Fibroblast of skin of right biceps (primary cell): ENCODE measurements at regions not wholly inside any gene's neighbourhood (a gene's known extent, or its start where the extent isn't known, plus 50 kb on each side); places are given as distances from the start of the nearest gene placed in this dataset.

Source experiments
- DNase-seq: peaks from one replicate; pipeline ENCODE4 v3.0.0-alpha.2; 2013

DNA sequence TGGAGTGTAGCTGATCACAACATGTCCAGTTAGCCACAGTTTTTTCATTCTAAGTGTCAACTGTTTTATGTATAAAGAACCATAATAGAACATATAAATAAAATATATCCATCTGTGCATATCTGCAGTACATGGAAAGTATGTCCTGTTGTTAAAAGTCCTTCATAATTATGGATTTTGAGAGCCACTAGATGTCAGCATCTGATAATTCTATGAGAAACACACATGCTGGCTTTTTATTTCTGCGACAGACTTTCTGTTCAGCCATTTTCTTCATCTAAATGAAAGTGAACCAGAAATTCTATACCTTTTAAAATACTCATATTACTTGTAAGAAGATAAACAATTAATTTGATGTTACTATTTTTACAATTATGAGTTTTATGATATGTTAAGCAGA is 251.5 kb downstream of the GPM6A start:
- peak; percentile 6 for DNase-seq

DNA sequence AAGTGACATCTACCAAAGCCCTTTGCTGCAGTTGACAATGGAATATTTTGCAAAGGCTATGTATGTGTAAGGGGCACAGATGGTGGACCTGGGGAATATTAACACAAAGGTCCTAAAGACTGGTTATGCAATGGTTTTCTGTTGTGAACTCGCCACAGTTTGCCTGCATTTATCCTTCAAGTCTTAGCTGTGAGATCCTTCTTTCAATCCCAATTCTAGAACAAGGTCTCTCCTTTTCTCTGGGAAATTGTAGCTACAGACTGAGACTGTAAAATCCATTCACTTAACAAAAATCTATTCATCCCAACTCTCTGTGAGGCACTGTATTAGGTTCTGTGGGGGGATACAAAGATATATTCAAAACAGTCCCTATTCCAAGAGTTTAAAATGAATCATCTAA is 250.4 kb downstream of the GPM6A start:
- DNase-seq, result no peak

DNA sequence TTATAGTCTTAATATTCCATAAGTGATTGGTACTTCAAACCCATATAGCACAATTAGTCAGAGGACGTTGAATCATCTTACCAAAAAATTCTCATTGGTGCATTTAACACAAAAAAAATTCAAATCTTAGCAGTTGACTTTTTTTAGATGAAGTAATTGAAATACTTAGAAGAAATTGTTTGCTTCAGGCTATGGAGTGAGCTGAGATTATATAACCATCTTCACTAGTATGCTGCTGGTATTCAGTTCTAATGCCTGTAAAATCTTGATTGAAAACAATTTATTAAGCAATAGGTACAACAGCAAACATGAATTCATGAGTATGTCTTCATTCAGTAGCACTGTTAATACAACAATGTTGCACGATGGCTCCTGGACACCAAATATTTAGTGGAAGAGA is 250.0 kb downstream of the GPM6A start:
- no peak for DNase-seq

DNA sequence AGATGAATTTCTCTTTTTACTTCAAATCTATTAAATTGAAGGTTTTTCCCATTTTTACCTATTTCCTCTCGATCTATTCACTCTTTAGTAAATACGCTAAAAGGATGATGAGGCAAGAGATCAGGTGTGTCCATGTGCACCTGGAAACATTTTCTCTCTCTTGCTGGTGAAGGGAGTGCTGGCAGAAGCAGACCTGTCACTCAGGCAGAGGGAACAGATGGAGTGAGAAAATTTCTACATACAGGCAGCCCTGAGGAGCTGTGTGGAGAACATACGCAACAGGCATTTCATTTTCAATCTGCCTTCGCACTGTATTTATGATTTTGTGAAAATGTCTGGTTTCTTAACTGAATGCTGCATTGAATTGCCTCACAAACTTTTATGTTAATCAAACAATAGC is 249.5 kb downstream of the GPM6A start:
- no peak for DNase-seq
